Globus pallidus (tissue), 1 donor: ENCODE measurements at regions not wholly inside any gene's neighbourhood (a gene's known extent, or its start where the extent isn't known, plus 50 kb on each side); places are given as distances from the start of the nearest gene placed in this dataset.

Experiments
- DNase-seq: peaks from one replicate; pipeline ENCODE4 v3.0.0-alpha.2; 2015; ENCODE audit warnings: low spot score

DNA sequence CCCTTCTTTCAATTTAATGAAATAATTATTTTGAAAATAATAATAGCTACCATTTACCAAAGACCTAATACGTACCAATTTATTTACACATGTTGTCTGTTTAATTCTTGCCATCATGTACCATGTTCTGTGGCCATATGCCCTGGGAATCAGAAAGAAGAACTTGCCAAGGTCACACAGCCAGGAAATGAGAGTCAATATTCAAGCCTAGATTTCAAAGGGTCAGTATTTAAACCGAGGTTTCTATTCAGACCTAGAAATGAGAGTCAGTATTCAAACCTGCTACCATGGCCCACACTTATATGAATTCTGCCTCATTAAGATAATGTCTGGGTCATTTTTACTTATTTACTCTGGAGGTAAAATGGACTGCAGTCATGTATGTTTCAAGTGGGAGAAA lies 103.6 kb upstream of the TBL1XR1 start:
- DNase-seq, result no peak

DNA sequence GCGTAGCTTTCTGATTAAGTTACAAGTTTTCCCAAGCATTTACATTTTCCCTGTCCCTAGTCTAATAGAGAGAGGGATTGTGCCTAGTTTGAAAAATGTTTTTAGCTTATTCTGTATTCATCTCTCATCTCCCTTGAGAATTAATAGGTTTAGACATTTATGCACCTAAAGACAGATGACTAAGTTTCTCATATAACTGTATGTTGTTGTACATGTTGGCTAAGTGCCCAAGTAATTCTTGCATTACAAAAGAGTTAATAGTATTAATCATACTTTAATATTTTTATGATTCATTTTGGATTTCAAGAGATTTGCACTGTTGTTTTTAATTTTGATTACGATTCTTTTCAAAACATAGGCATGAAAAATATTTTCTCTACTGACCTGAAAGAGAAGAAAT lies 109.0 kb upstream of the TBL1XR1 start:
- DNase-seq, result no peak

- no peak for DNase-seq
These were observed 110.1 kb upstream of the TBL1XR1 start for GRCh38 chr3:177307391-177307790.

DNA sequence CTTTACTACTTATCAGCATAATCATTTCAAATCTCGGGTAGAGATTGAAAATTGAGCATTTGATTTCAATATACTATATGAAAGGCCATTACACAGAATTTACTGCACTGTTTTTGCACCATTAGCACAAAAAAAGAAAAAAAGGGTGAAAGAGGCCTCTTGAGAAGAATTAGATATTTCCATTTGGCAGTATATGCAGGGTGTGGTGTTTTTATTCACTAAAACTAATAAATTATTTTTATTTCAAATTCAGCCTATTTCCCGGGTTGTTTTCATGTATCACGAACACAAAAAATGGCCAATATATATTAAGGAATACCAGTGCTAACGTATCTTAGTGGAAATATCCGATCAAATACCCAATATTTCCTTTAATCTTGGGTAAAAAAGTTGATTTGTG lies 110.5 kb upstream of the TBL1XR1 start:
- no peak for DNase-seq

DNA sequence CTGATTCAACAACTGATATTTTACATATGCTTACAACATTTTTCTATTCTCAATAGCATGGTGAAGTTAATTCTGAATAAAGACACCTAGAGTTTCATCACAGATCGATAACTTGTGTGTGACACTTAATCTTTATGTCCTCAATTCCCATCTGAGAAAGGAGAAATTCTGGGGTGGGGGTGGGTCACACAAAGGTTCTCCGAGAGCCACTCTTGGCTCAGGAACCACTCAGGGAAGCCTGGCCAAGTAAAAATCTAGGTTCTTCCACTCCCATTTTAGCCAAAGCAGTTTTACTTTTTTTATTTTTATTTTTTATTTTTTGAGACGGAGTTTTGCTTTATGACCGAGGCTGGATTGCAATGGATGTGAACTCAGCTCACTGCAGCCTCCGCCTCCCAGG lies 111.0 kb upstream of the TBL1XR1 start:
- no peak for DNase-seq

- no peak for DNase-seq
These were observed 111.6 kb upstream of the TBL1XR1 start for GRCh38 chr3:177308911-177309310.

- no peak for DNase-seq
These were observed 115.2 kb upstream of the TBL1XR1 start for GRCh38 chr3:177312491-177312890.

DNA sequence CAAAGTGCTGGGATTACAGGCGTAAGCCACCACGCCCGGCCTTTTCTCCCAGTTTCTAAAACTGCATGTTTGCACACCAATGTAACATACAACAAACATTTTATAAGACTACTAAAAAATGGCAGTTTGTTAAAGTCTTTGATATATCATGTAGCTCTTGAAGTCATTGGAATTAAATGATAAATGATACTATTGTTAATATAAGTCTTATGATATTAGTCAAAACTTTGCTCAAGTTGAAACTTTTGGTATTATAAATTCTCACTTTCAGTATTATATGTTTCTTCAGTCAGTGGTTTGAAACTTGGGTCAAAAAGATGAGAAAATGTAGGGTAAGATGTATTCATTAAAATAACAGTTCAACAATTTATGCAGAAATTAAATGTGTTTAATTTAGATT lies 117.6 kb upstream of the TBL1XR1 start:
- no peak for DNase-seq

- DNase-seq, result no peak
These were observed 120.0 kb upstream of the TBL1XR1 start for GRCh38 chr3:177317247-177317646.

DNA sequence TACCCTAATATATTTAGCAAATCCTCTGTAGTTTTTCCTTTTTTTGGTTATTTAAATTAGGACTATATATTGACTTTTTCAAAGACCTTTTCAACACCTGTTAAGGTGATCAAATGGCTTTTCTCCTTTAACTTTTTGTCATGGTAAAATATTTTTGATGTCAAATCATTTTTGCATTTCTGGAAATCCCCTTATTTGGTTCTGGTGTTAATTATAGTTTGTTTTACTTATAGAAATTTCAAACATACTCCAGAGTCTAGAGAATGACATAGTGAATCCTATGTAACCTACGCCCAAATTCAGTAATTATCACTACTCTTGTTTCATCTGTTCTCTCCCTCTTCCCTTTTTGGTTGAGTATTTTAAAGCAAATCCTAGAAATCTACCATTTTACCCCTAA lies 121.3 kb upstream of the TBL1XR1 start:
- DNase-seq, result no peak

DNA sequence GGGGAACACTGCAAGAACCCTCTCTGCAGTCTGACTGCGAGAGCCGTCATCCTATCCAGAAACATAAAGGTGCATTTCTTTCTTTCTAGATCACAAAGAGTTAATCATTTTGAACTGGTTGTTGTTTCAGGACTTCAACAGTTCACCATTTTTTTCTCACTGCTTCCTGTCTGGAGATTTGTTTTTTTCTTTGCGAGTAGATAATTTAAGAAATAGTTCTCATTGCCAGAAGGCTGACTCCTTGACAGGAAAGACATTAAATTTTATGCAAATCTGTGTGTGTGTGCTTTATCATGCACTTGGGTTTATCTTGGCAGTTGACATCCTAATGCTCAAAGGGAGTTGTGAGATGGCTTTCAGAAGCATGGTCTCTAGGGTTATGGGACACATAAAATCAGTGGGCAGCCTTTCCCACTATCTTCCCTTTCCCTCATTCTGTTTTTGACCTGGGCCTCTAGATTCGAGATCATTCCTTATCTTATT lies 123.5 kb upstream of the TBL1XR1 start:
- DNase-seq, result no peak

DNA sequence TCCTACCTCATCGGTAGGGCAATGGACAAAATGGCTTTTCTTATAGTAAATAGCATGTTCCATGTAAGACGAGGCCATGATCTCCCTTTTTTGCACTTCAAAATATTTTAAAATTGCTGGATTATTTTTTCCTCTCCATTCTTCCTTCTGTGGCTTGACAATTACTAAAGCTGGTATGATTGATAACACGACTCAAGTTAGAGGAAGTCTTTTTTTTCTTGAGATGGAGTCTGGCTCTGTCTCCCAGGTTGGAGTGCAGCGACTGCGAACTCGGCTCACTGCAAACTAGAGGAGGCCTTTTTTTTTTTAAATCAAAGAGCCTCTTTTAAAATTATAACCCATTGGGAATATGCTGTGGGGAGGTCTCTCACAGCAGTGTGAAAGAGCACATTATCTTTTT lies 124.5 kb upstream of the TBL1XR1 start:
- DNase-seq, result no peak

GRCh38 chr3:177322881-177323280 lies 125.6 kb upstream of the TBL1XR1 start:
- no peak for DNase-seq

GRCh38 chr3:177329854-177330253 lies 132.6 kb upstream of the TBL1XR1 start:
- DNase-seq, result no peak

DNA sequence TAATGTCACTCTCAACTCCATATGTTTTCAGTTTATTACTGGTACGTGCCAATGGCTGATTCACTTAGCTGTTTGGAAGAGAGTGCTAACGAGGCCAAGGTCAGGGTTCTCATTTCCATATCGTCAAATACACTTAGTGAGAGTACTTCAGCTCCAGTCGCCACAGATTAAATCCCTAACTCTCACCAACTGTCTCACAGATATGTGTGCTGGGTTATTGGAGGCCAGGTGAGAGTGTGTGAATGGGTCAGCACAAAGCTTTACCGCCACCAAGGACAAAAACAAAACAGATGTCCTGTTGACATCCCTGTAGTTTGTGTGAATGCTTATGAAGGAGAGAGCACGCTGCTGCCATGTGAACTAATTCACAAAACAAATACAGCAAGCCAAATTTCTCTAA lies 133.5 kb upstream of the TBL1XR1 start:
- DNase-seq, result no peak

- DNase-seq, result no peak
These were observed 134.0 kb upstream of the TBL1XR1 start for GRCh38 chr3:177331203-177331835.

- DNase-seq, result no peak
These were observed 135.7 kb upstream of the TBL1XR1 start for GRCh38 chr3:177332955-177333354.

DNA sequence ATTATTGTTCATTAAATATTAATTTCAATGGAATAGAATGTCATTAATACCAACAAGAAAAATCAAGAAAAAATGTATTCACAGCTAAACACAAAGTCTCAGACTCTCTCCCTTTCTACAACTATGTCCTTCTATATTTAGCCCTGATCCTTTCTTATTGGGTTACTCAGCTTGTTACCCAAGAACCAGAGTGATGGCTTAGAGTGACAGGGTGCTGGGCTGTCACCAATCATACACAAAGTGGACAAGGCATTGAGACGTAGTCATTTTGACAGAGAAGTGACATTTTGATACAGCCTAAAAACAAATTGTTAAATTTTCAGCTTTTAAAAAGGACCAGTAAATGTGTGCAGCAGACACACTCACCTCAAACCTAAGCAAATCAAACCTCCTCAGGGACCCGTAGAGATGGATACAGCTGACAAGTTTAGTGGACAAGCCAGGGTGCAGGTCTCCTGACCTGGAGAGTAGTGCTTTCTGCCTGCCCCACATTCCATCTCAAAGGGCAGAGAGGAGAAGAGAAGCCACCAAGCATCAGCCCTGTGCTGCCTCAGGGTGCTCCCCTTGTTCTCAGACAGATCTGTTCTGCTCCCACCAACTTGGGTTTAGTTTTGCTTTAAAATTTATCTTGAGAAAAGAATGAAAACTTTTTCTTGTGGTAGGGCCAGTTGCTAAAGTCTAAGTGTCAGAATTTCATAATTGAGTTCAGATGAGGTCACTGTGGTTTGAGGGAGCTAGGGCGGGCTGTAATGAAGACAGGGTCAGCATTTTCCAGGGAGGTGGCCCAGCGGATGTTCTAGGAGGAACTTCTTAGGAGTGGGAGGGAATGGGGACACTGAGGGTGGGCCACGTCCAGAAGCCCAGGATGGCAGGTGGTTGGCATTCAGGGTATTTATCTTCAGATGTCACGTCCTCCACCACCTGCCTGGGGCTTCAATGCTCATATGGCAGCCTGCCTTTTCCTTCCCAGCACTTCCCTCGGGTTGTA lies 136.5 kb upstream of the TBL1XR1 start:
- DNase-seq, result no peak

GRCh38 chr3:177334803-177335202 lies 137.5 kb upstream of the TBL1XR1 start:
- no peak for DNase-seq

DNA sequence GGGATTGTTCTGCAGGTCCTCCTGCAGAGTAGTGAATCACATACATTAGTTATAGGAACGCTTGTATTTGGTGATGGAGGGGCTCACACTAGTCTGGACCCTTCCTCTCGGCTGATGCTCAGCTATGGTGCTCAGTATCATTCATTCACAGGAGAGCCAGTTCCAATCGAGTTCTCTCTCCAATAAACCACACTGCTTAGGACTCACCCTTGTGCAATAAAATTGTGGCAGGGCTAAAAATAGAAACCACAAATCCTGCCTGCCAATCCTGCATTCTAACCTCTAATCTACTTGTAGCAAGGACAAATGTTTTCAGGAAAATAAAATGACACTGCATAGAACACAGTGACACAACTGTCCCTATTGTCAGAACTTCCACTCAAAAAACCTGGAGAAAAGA lies 138.4 kb upstream of the TBL1XR1 start:
- no peak for DNase-seq

- DNase-seq, result no peak
These were observed 139.7 kb upstream of the TBL1XR1 start for GRCh38 chr3:177336873-177337450.

DNA sequence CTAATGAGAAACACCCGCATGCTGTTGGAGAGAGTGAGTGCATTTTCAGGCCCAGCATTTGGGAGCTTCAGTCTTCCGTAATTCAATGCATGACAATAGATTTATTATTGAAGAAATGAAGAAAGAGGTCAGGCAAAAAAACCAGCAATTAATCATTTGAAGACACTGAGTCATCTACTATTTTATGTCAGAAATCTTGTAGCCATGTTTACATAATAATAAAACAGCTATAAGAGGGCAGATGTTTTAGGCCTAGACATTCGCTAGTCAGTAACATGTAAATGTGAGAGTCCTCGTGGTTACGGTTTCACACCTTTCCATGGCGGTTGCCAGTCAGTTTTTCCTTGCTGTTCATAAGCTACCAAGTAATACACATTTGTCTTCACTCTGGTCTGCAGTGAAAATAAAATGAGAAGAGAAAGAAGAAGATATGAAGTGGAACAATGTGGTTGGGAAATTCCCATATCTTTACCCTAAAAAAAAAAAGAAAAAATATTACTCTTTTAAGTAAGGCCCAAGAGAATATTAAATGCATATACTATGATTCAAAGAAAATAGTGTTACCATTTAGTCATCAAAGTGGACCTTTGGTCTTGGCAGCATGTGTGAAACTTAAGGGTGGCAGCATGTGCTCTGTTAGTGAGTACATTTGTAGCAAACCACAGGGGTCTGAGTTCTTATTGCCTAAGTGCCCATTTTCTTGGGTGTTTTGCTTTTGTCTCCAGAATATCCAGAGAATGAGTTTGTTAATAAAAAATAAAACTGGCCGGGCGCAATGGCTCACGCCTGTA lies 140.5 kb upstream of the TBL1XR1 start:
- DNase-seq, result no peak
